Ramos (cell line): ENCODE measurements at regions not wholly inside any gene's neighbourhood (a gene's known extent, or its start where the extent isn't known, plus 50 kb on each side); places are given as distances from the start of the nearest gene placed in this dataset.

ENCODE experiments used
- in situ Hi-C: fragments of 300-500 bp; cut with MboI; formaldehyde crosslinking; loops from one replicate; pipeline ENCODE4 v1.14.3; 2022; ENCODE audit warnings: low sequenced_read_pairs; ENCODE audit not compliant: unreplicated experiment

DNA sequence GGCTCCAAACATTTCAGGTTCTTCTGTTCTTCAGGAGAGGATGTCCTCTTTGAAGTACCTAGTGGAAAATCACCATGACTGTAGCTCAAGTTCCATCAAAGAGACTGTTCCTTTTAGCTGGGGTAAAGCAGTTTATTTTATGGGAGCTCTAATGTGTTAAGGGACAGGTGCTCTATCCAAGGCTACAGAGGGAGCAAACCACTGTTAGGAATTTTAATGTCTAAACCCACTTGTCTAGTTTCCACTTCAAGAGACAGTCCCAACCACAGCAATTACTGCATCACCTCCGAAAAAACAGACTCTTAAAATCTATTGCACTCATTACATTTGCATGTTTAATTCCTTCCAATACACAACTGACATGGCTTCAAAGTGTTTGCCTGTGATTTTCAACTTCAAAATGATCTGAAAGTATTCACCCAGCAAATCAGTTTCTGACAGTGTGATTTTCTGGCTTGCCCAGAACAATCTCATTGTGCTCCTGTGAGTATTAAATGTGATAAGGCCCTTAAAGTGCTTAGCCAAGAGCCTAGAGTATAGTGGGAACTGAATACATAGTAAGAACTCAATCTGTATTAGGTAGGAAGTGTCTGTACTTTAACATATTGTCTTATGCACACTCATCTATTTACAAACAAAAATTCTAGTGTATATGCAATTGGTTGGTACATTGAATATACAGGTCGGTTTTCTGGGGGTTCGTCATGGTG is 266.5 kb upstream of the CCDC54 start:
- in situ Hi-C loops: no loop called here

GRCh38 chr3:107111872-107112271 is 265.4 kb upstream of the CCDC54 start:
- in situ Hi-C loops: no loop called here

GRCh38 chr3:107112356-107112755 is 264.9 kb upstream of the CCDC54 start:
- in situ Hi-C loops: no loop called here

DNA sequence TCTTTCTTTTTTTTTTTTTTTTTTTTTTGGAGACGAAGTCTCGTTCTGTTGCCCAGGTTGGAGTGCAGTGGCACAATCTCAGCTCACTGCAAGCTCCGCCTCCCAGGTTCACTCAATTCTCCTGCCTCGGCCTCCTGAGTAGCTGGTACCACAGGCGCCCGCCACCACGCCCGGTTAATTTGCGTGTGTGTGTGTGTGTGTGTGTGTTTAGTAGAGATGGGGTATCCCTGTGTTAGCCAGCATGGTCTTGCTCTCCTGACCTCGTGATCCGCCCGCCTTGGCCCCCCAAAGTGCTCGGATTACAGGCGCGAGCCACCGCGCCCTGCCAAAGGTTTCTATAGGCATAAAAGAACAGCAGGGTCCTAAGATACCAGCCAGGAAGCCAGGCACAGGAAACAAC is 261.0 kb upstream of the CCDC54 start:
- in situ Hi-C loops: no loop called here

GRCh38 chr3:107117156-107117555 is 260.1 kb upstream of the CCDC54 start:
- in situ Hi-C loops: no loop called here

- in situ Hi-C loops: no loop called here
These were observed 259.2 kb upstream of the CCDC54 start for GRCh38 chr3:107117922-107118536.

GRCh38 chr3:107124885-107125284 is 252.4 kb upstream of the CCDC54 start:
- in situ Hi-C loops: no loop called here

DNA sequence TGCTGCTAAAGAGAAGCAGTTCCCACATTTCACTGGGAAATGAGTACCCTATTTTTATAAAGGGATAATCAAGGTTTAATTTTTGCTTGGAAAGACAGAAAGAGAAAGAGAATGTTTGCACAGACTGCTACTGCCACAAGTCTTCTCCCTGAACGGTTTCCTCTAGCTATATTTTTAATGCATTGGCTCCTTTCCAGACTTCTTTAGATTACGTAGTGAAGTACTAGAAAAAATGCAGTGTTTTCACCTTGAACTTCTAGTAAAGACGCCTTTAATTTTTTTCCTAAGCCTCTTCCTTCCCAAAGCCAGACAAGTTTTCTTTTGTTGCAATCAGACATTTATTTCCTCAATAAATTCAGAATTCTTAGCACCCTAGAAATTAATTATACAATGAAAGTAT is 248.3 kb upstream of the CCDC54 start:
- in situ Hi-C loops: no loop called here

GRCh38 chr3:107130089-107130700 is 247.0 kb upstream of the CCDC54 start:
- in situ Hi-C loops: no loop called here

GRCh38 chr3:107132674-107133073 is 244.6 kb upstream of the CCDC54 start:
- in situ Hi-C loops: no loop called here

DNA sequence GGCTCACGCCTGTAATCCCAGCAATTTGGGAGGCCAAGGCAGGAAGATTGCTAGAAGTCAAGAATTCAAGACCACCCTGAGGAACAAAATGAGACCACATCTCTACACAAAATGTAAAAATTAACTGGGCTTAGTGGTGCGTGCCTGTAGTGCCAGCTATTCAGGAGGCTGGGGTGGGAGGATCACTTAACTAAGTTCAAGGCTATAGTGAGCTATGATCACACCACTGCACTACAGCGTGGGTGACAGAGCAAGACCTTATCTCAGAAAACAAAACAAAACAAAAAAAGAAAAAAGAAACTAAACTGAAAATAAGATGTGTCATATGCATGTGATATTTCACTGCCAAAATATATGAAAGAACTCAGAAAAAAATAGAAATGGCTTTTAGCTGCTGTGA is 243.3 kb upstream of the CCDC54 start:
- in situ Hi-C loops: no loop called here

- in situ Hi-C loops: no loop called here
These were observed 235.1 kb upstream of the CCDC54 start for GRCh38 chr3:107142171-107142570.

DNA sequence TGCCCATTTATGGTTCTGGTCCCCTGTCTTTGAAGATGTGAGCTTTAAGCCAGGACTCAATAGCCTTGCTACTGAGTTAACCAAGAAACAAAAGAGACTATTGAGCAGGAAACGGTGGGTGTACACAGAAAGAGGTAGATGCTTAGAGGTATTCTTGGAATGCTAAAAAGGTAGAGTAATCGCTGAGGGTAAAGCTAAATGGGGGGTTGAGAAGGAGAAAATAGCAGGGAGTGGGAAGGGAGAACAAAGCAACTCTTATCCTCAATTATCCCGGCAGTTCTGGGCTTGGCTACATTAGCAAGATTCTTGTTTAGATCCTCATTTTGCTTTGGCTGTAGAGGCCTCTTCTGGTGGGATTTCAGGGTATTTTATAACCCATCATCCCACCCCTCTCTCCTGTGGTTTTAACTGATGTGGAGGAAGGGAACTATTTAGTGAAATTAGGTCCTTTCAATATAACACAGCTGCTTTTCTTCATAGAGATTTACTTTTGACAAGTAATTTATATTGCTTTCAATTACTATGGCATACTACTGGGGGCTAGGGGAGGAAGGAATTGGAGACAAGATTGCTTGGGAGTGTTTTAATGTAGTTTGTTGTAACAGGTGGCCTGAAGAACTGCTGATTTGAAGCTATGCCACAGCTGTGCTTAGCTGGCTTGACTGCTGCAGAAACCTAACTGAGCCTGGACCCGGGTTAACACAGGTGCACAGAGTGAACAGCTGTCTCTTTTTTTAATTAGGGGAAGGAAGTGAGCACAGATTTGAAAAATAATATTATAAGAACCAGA is 234.3 kb upstream of the CCDC54 start:
- in situ Hi-C loops: no loop called here

DNA sequence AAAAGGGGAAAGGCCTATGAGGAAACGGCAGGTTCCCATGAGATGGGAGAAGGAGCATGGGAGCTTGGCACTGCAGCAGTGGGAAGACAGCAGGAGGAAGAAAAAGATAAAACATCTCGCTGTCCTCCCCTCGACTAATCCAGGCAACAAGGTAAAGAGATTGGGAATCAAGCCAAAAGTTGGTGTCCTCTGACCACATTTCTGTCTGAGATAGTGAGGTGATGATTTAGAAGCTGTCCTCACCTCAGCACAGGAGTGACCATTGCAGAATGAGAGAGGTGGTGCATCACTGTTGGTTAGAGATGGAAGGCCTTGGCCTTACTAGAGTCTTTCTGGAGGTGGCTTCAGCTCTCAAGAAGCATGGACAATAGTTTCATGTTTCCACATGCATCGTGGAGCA is 226.6 kb upstream of the CCDC54 start:
- in situ Hi-C loops: no loop called here

- in situ Hi-C loops: no loop called here
These were observed 223.3 kb upstream of the CCDC54 start for GRCh38 chr3:107153981-107154380.

DNA sequence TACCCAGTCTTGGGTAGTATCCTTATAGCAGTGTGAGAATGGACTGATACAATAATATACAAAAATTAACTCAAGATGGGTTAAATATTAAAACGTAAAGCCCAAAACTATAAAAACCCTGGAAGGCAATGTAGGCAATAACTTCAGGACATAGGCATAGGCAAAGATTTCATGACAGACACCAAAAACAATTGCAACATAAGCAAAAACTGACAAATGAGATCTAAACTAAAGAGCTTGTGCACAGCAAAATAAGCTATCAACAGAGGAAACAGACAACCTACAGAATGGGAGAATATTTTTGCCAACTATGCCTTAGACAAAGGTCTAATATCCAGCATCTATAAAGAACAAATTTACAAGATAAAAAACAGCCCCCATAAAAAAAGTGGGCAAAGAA is 204.8 kb upstream of the CCDC54 start:
- in situ Hi-C loops: no loop called here

DNA sequence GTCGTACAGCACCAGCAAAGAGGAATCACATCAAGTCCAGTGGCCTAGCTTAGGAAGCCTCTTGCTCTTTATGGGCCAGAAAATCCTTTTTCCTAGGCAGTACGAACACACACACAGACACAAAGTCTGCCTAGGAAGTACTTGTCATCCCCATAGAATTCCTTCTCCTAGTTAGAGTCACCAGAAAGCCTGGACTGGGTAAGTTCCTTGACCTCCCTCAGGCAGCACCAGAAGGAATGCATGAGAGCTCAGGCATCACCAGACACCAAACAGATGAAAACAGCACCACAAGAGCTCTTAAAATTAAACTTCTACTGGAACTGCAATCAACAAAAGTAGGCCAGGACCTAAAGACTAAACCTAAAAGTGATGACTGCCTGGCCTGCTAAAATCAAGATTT is 192.9 kb upstream of the CCDC54 start:
- in situ Hi-C loops: no loop called here

DNA sequence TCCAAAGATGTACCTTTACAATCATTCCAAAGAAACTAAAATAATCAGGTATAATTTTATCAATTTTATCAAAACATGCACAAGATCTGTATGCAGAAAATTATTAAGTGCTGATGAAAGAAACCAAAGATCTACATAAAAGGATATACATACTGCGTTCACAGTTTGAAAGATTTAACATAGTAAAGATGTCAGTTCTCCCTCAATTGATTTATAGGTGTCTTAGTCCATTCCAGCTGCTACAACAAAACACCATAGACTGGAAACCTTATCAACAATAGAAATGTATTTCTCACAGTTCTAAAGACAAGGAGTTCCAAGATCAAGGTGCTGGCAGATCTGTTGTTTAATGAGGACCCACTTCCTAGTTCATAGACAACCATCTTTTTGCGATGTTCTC is 189.0 kb upstream of the CCDC54 start:
- in situ Hi-C loops: no loop called here

GRCh38 chr3:107189158-107189791 is 188.0 kb upstream of the CCDC54 start:
- in situ Hi-C loops: no loop called here

DNA sequence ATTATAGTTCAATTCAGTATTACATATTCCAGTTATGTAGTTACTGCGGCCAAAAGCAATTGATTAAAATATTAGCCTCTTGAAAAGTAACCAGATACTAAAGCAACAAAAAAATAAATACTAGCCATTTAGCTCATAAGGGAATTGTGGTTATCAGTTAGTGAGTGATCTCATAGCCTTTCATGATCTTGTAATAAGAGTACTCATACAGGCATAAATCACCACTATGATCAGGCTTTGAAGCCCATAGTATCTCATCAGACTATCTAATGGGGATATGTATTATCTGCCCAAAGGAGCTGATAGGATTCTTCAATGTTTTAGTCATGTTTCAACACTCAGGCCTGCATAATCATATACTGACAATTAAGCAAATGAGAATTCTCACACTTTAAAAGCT is 184.1 kb upstream of the CCDC54 start:
- in situ Hi-C loops: no loop called here
